ENCODE measurements at regions not wholly inside any gene's neighbourhood (a gene's known extent, or its start where the extent isn't known, plus 50 kb on each side); places are given as distances from the start of the nearest gene placed in this dataset.

DNA sequence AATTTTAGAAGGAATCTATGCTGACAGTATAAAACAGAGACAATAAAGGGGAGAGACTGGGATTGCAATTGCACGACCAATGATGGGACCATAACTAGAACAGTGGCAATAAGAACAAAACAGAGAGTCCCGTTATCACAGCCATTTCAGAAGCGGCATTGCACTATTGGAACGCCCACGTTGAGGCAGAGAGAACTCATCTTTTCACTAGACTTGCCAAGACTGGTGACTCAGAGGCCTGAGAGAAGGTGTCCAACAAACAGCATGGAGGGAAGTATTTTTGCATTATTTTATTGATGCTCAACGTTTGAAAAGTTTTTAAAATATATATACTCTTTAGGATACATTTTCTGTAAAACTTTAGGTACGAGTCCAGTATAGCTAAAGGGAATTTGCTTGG lies 737.7 kb downstream of the TLE1 start:
- TF ChIP-seq CTCF (IDR thresholded peaks at IDR 0.05) (no peak), POLR2A (IDR thresholded peaks at IDR 0.05; ENCODE audit: low read depth) (no peak)
